ENCODE measurements at regions not wholly inside any gene's neighbourhood (a gene's known extent, or its start where the extent isn't known, plus 50 kb on each side); places are given as distances from the start of the nearest gene placed in this dataset.
A peak's percentile ranks its signal among the peaks of the same experiment; 100 is the strongest.

DNA sequence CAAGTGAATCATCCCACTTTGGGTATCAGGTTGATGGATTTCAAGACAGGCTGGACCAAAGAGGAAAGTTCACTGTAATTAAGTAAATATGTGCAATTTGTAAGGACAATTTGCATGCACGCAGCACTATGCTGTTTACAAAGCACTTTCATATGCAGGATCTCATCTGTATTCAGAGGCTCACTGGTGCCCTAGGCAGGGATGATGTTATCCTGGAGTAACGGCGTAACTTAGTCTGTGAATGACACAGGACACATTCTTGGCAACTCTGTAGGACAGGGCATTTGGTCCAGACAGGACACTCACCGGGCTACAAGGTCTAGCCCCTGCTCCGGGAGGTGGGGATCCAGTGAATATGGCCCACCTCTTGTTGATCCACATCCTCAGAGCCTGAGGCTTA lies 365.4 kb upstream of the DUSP10 start:
- Histone ChIP-seq H3K27me3 (no peaks in the 10 kb centered on the region), H3K9me3 (no peaks in the 10 kb centered on the region), H3K4me3 (no peak overlapping the region), H3K27ac (no peak overlapping the region), H3K4me1 (no peaks in the 10 kb centered on the region), H3K36me3 (replicated peaks in 1 of 2; ENCODE audit: insufficient read depth in 1 of 2, low read depth in 2 of 2) (no peaks in the 10 kb centered on the region)
- DNase-seq = no peak
- no peak for ATAC-seq
- TF ChIP-seq, protein P1, sequence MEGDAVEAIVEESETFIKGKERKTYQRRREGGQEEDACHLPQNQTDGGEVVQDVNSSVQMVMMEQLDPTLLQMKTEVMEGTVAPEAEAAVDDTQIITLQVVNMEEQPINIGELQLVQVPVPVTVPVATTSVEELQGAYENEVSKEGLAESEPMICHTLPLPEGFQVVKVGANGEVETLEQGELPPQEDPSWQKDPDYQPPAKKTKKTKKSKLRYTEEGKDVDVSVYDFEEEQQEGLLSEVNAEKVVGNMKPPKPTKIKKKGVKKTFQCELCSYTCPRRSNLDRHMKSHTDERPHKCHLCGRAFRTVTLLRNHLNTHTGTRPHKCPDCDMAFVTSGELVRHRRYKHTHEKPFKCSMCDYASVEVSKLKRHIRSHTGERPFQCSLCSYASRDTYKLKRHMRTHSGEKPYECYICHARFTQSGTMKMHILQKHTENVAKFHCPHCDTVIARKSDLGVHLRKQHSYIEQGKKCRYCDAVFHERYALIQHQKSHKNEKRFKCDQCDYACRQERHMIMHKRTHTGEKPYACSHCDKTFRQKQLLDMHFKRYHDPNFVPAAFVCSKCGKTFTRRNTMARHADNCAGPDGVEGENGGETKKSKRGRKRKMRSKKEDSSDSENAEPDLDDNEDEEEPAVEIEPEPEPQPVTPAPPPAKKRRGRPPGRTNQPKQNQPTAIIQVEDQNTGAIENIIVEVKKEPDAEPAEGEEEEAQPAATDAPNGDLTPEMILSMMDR (IDR thresholded peaks at IDR 0.05) = no peak
- TF ChIP-seq POLR2A (IDR thresholded peaks at IDR 0.05) = no peak
- WGBS, 2 donors = 60 to 71% methylated on average over 5 of the region's 5 CpGs
- intact Hi-C loops (cut with DNase I) = no loop called here

DNA sequence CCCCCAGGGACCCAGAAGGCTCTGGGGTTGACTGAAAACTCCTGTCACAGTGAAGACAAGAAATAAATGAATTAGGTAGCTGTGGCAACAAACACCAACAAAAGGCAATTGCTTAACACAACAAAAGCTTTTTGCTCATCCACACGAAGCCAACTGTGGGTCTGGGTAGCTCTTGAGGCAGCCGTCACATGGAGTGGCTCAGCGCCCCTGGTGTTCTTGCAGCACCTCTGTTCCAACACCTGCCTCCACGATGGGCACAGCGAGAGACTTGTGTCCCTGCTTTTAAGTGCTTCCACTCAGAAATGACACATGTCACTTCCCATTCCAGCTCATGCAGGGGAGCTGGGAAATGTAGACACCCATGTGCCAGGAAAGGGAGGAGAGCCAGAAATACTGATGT lies 364.5 kb upstream of the DUSP10 start:
- 58 to 64% methylated on average over 5 of the region's 5 CpGs for WGBS, 2 donors
- Histone ChIP-seq H3K36me3 (replicated peaks in 1 of 2; ENCODE audit: insufficient read depth in 1 of 2, low read depth in 2 of 2) (no peaks in the 10 kb centered on the region), H3K27ac (no peak overlapping the region), H3K9me3 (no peaks in the 10 kb centered on the region), H3K4me1 (no peaks in the 10 kb centered on the region), H3K27me3 (no peaks in the 10 kb centered on the region), H3K4me3 (no peak overlapping the region)
- DNase-seq (no peak), ATAC-seq (no peak)
- intact Hi-C loops (cut with DNase I) = no loop called here
- TF ChIP-seq, protein P1 (IDR thresholded peaks at IDR 0.05) = no peak
- no peak for TF ChIP-seq POLR2A (IDR thresholded peaks at IDR 0.05)

- ATAC-seq (no peak), DNase-seq (no peak)
- H3K9me3 ChIP-seq = no peaks in the 10 kb centered on the region
- no peaks in the 10 kb centered on the region for H3K36me3 ChIP-seq (replicated peaks in 1 of 2; ENCODE audit: insufficient read depth in 1 of 2, low read depth in 2 of 2)
- WGBS, 2 donors = 71 to 84% methylated on average over 4 of the region's 4 CpGs
- TF ChIP-seq, protein P1 (IDR thresholded peaks at IDR 0.05) = no peak
- TF ChIP-seq POLR2A (IDR thresholded peaks at IDR 0.05) = no peak
- no peak overlapping the region for H3K27ac ChIP-seq
- no peaks in the 10 kb centered on the region for H3K4me1 ChIP-seq
- H3K27me3 ChIP-seq = no peaks in the 10 kb centered on the region
- intact Hi-C loops (cut with DNase I) = no loop called here
- H3K4me3 ChIP-seq = no peak overlapping the region
Measured at GRCh38 chr1:222105861-222106260, 364.0 kb upstream of the DUSP10 start.

- Histone ChIP-seq H3K27ac (no peak overlapping the region), H3K4me3 (no peak overlapping the region), H3K4me1 (no peaks in the 10 kb centered on the region), H3K27me3 (no peaks in the 10 kb centered on the region), H3K9me3 (no peaks in the 10 kb centered on the region), H3K36me3 (replicated peaks in 1 of 2; ENCODE audit: insufficient read depth in 1 of 2, low read depth in 2 of 2) (no peaks in the 10 kb centered on the region)
- TF ChIP-seq, protein P1 (IDR thresholded peaks at IDR 0.05) = peak in 1 of 7 experiments; percentile 25
- no peak for TF ChIP-seq POLR2A (IDR thresholded peaks at IDR 0.05)
- peak; percentile 21 to 62 (median 40) for DNase-seq
- intact Hi-C loops (cut with DNase I) = no loop called here
- WGBS, 2 donors = 28 to 29% methylated on average over 1 of the region's 1 CpG
- peak; percentile 77 for ATAC-seq
Measured at GRCh38 chr1:222105393-222105737, 363.5 kb upstream of the DUSP10 start.

- TF ChIP-seq, protein P1 (IDR thresholded peaks at IDR 0.05) = no peak
- TF ChIP-seq POLR2A (IDR thresholded peaks at IDR 0.05) = no peak
- Histone ChIP-seq H3K36me3 (replicated peaks in 1 of 2; ENCODE audit: insufficient read depth in 1 of 2, low read depth in 2 of 2) (no peaks in the 10 kb centered on the region), H3K27me3 (no peaks in the 10 kb centered on the region), H3K4me1 (no peaks in the 10 kb centered on the region), H3K27ac (no peak overlapping the region), H3K9me3 (no peaks in the 10 kb centered on the region), H3K4me3 (no peak overlapping the region)
- DNase-seq (no peak), ATAC-seq (no peak)
- WGBS, 2 donors = 29 to 33% methylated on average over 6 of the region's 6 CpGs
- intact Hi-C loops (cut with DNase I) = no loop called here
Measured at GRCh38 chr1:222104694-222105392, 363.0 kb upstream of the DUSP10 start.
